ENCODE measurements at regions not wholly inside any gene's neighbourhood (a gene's known extent, or its start where the extent isn't known, plus 50 kb on each side); places are given as distances from the start of the nearest gene placed in this dataset.

- TF ChIP-seq CTCF (IDR thresholded peaks at IDR 0.05 in 8 of 11, conservative IDR thresholded peaks at IDR 0.05 in 3 of 11) (no peak), POLR2A (IDR thresholded peaks at IDR 0.05) (no peak), POLR2AphosphoS5 (IDR thresholded peaks at IDR 0.05) (no peak)
These were observed 169.4 kb upstream of the SYT13 start for GRCh38 chr11:45455536-45455935.
